Endothelial cell of umbilical vein (primary cell): ENCODE measurements at regions not wholly inside any gene's neighbourhood (a gene's known extent, or its start where the extent isn't known, plus 50 kb on each side); places are given as distances from the start of the nearest gene placed in this dataset.

ENCODE experiments used
- BruUV-seq: library from RNA; stranded (reverse); fragments of 400-500 nt; replicated peaks from 2 replicates; lab custom pipeline; 2021; lab: Mats Ljungman, UMichigan
- CTCF ChIA-PET: fragments of 300-600, 350-600 bp; sonication (Branson Sonifier 250); formaldehyde crosslinking; loops from one replicate; lab custom pipeline; 2021; ENCODE audit warnings: antibody characterized with exemption, inconsistent platforms; lab: Charles Lee
- POLR2A ChIA-PET: fragments of 300-600, 350-600 bp; sonication (Branson Sonifier 250); formaldehyde crosslinking; loops from one replicate; lab custom pipeline; 2021; ENCODE audit warnings: antibody characterized with exemption, inconsistent platforms; lab: Charles Lee
- DNase-seq: peaks from one replicate; pipeline ENCODE4 v3.0.0-alpha.2; 2011; ENCODE audit warnings: low read depth, low spot score
- FAIRE-seq: peaks from 2 replicates; lab custom pipeline; 2011; peaks lifted over from hg19 to GRCh38; lab: Jason Lieb, UNC
- H2AFZ ChIP-seq: 2 replicates; pipeline ENCODE4 v1.6.0; 2012; ENCODE audit warnings: low read depth, low read length, control low read depth, inconsistent platforms
- H3K27ac ChIP-seq: 2 replicates; pipeline ENCODE4 v1.5.1; 2011; ENCODE audit warnings: low read depth, mild to moderate bottlenecking, control low read depth, low read length, moderate library complexity; ENCODE audit not compliant: insufficient read depth
- H3K27me3 ChIP-seq, 2 experiments: 2 replicates each; pipeline versions ENCODE4 v1.6.0 to v1.6.1; 2011; ENCODE audit warnings: low read length in 2 of 2, mixed read lengths in 1 of 2; ENCODE audit not compliant: control insufficient read depth in 2 of 2, insufficient read depth in 2 of 2
- H3K36me3 ChIP-seq, 2 experiments: 2 replicates in 1 of 2; 3 replicates in 1 of 2; pipeline ENCODE4 v1.5.1; 2011; ENCODE audit warnings: low read length in 2 of 2, mild to moderate bottlenecking in 1 of 2, moderate library complexity in 1 of 2; ENCODE audit not compliant: control insufficient read depth in 2 of 2, insufficient read depth in 2 of 2; ENCODE audit errors: extremely low read depth in 1 of 2
- H3K4me1 ChIP-seq: 3 replicates; pipeline ENCODE4 v1.5.1; 2011; ENCODE audit warnings: mild to moderate bottlenecking, low read length; ENCODE audit not compliant: control insufficient read depth, insufficient read depth; ENCODE audit errors: extremely low read depth
- H3K4me2 ChIP-seq: 2 replicates; pipeline ENCODE4 v1.6.1; 2011; ENCODE audit warnings: low read length, control low read depth, mixed read lengths; ENCODE audit not compliant: insufficient read depth
- H3K4me3 ChIP-seq, 3 experiments: fragments of 200-600 bp in 1 of 3; sonication (generic), shearing (Covaris generic) in 1 of 3; replicated peaks in 1 of 3; 2 replicates each; pipeline ENCODE4 v1.5.1; 2011 to 2016; ENCODE audit warnings: control low read depth in 3 of 3, low read length in 3 of 3, mild to moderate bottlenecking in 2 of 3, inconsistent platforms in 1 of 3, low read depth in 1 of 3, moderate library complexity in 1 of 3; ENCODE audit not compliant: insufficient read depth in 1 of 3
- H3K79me2 ChIP-seq: 2 replicates; pipeline ENCODE4 v1.6.0; 2012; ENCODE audit warnings: low read length, inconsistent platforms; ENCODE audit not compliant: control insufficient read depth, insufficient read depth
- H3K9ac ChIP-seq: replicated peaks from 2 replicates; pipeline ENCODE3; 2011; ENCODE audit warnings: low read length, control low read depth; ENCODE audit not compliant: insufficient read depth; ENCODE audit errors: extremely low read depth
- H3K9me1 ChIP-seq: replicated peaks from 3 replicates; pipeline ENCODE4 v1.6.0; 2011; ENCODE audit warnings: mild to moderate bottlenecking, low read length; ENCODE audit not compliant: control insufficient read depth, insufficient read depth; ENCODE audit errors: extremely low read depth
- H3K9me3 ChIP-seq: replicated peaks from 2 replicates; pipeline ENCODE4 v1.5.1; 2012; ENCODE audit warnings: low read length, inconsistent platforms; ENCODE audit not compliant: control insufficient read depth, insufficient read depth
- H4K20me1 ChIP-seq: replicated peaks from 2 replicates; pipeline ENCODE3; 2011; ENCODE audit warnings: mild to moderate bottlenecking, low read length; ENCODE audit not compliant: control insufficient read depth, insufficient read depth; ENCODE audit errors: extremely low read depth
- EZH2 ChIP-seq: IDR thresholded peaks from 2 replicates; pipeline ENCODE4 v1.6.1; 2012; ENCODE audit warnings: borderline replicate concordance, low read depth, mild to moderate bottlenecking, moderate library complexity, low read length, inconsistent platforms; ENCODE audit not compliant: severe bottlenecking
- FOS ChIP-seq: IDR thresholded peaks from 2 replicates; pipeline ENCODE4 v1.6.1; 2011; ENCODE audit warnings: mild to moderate bottlenecking, low read length, moderate library complexity, borderline replicate concordance; ENCODE audit not compliant: insufficient read depth
- GATA2 ChIP-seq: IDR thresholded peaks from 2 replicates; pipeline ENCODE4 v1.7.0; 2011; ENCODE audit warnings: low read depth, mild to moderate bottlenecking, moderate library complexity, mixed read lengths, low read length; ENCODE audit not compliant: insufficient read length, insufficient read depth
- JUN ChIP-seq: IDR thresholded peaks from 2 replicates; pipeline ENCODE4 v1.6.1; 2011; ENCODE audit warnings: borderline replicate concordance, low read depth; ENCODE audit not compliant: insufficient read length, insufficient read depth
- MAX ChIP-seq: IDR thresholded peaks from 2 replicates; pipeline ENCODE4 v1.6.1; 2011; ENCODE audit not compliant: insufficient read depth, insufficient read length
- MYC ChIP-seq: IDR thresholded peaks from one replicate; pipeline ENCODE4 v1.6.1; 2011; ENCODE audit warnings: mild to moderate bottlenecking, low read depth, low read length
- POLR2A ChIP-seq: IDR thresholded peaks from 2 replicates; pipeline ENCODE4 v1.6.1; 2012; ENCODE audit warnings: low read depth, mild to moderate bottlenecking, control low read depth, low read length
- POLR2AphosphoS5 ChIP-seq: IDR thresholded peaks from 2 replicates; pipeline ENCODE4 v1.6.1; 2012; ENCODE audit warnings: low read depth, mild to moderate bottlenecking, control low read depth, low read length, moderate library complexity; ENCODE audit not compliant: insufficient read depth
- dilution Hi-C: fragments of 300-500 bp; cut with MboI; formaldehyde crosslinking; loops from one replicate; pipeline ENCODE4 v1.15.0; 2019; ENCODE audit warnings: low sequenced_read_pairs; ENCODE audit not compliant: extremely low pct_ligation_motif_present
- intact Hi-C: fragments of 100-400 bp; cut with micrococcal nuclease; formaldehyde crosslinking; loops from one replicate; pipeline ENCODE4 v1.10.0; 2022
- TF ChIP-seq, protein P1 (sequence below), 2 donors: IDR thresholded peaks; 1 replicate in 1 of 2; 2 replicates in 1 of 2; pipeline ENCODE4 v1.5.1; 2011; ENCODE audit warnings: low read length in 2 of 2, mild to moderate bottlenecking in 2 of 2, moderate library complexity in 2 of 2, control low read depth in 1 of 2, inconsistent platforms in 1 of 2, low read depth in 1 of 2; ENCODE audit not compliant: insufficient read depth in 1 of 2; ENCODE audit errors: extremely low read depth in 1 of 2

- H3K36me3 ChIP-seq = no peaks in the 10 kb centered on the region
- no peaks in the 10 kb centered on the region for H3K27me3 ChIP-seq
- H3K4me1 ChIP-seq = no peaks in the 10 kb centered on the region
- H3K4me3 ChIP-seq = no peak overlapping the region
- FAIRE-seq (no peak), DNase-seq (no peak)
- ChIA-PET POLR2A (no interaction called here), CTCF (no interaction called here)
- no peak overlapping the region for H3K4me2 ChIP-seq
- H3K9ac ChIP-seq = no peak overlapping the region
- no peak overlapping the region for H3K27ac ChIP-seq
- BruUV-seq = no TSS peak
- H3K9me1 ChIP-seq = no peaks in the 10 kb centered on the region
- TF ChIP-seq FOS = no peak
- no peak for TF ChIP-seq GATA2
- H3K9me3 ChIP-seq = peaks cover 5% of the 10 kb centered on the region
- dilution Hi-C loops = no loop called here
- no peaks in the 10 kb centered on the region for H3K79me2 ChIP-seq
- H4K20me1 ChIP-seq = no peaks in the 10 kb centered on the region
- no peak overlapping the region for H2AFZ ChIP-seq
- intact Hi-C loops = no loop called here
Measured at GRCh38 chr19:56971230-56971629, 130.7 kb upstream of the PEG3 start.

DNA sequence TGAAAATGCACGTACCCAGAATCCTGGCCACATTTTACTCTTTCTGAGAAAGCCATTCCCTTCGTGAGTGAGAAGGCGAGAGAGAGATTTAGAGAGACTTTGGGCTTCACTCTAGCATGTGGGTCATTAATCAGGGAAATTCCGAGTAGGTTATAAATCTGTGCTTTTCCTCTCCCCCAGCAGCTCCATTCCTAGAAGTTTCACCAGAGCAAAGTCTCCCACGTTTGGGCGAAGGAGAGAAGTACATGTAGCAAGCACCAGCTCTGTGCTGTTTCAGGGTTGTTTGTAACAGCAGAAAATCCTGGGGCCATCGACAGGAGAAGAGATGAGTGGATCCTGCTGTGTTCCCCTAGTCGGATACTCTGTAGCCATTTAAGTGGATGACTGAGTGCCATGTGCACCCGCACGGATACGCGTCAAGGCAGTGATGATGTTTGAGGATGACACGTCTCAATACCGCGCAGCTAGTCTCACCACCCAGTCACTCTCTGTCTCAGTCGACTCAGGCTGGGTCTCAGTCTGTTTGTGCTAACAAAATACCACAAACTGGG is 131.8 kb upstream of the PEG3 start:
- H3K9me1 ChIP-seq = no peaks in the 10 kb centered on the region
- intact Hi-C loops = no loop called here
- no peak overlapping the region for H3K9ac ChIP-seq
- dilution Hi-C loops = no loop called here
- BruUV-seq = no TSS peak
- no peaks in the 10 kb centered on the region for H4K20me1 ChIP-seq
- H3K4me1 ChIP-seq = no peaks in the 10 kb centered on the region
- no peak overlapping the region for H2AFZ ChIP-seq
- no peak overlapping the region for H3K4me2 ChIP-seq
- no peaks in the 10 kb centered on the region for H3K27me3 ChIP-seq
- FAIRE-seq = no peak
- TF ChIP-seq FOS (no peak), MYC (no peak), JUN (no peak), GATA2 (no peak), POLR2AphosphoS5 (no peak), MAX (no peak), POLR2A (no peak), EZH2 (no peak)
- TF ChIP-seq, protein P1, sequence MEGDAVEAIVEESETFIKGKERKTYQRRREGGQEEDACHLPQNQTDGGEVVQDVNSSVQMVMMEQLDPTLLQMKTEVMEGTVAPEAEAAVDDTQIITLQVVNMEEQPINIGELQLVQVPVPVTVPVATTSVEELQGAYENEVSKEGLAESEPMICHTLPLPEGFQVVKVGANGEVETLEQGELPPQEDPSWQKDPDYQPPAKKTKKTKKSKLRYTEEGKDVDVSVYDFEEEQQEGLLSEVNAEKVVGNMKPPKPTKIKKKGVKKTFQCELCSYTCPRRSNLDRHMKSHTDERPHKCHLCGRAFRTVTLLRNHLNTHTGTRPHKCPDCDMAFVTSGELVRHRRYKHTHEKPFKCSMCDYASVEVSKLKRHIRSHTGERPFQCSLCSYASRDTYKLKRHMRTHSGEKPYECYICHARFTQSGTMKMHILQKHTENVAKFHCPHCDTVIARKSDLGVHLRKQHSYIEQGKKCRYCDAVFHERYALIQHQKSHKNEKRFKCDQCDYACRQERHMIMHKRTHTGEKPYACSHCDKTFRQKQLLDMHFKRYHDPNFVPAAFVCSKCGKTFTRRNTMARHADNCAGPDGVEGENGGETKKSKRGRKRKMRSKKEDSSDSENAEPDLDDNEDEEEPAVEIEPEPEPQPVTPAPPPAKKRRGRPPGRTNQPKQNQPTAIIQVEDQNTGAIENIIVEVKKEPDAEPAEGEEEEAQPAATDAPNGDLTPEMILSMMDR (IDR thresholded peaks at IDR 0.05; ENCODE audit: extremely low read depth in 1 of 2, insufficient read depth in 1 of 2, low read depth in 1 of 2, low read length in 2 of 2) = no peak
- no peaks in the 10 kb centered on the region for H3K79me2 ChIP-seq
- H3K9me3 ChIP-seq = peaks cover 3% of the 10 kb centered on the region
- no peak overlapping the region for H3K4me3 ChIP-seq
- ChIA-PET CTCF (no interaction called here), POLR2A (no interaction called here)
- H3K27ac ChIP-seq = no peak overlapping the region
- no peak for DNase-seq
- H3K36me3 ChIP-seq = no peaks in the 10 kb centered on the region
